Panc1 (cell line): ENCODE measurements at regions not wholly inside any gene's neighbourhood (a gene's known extent, or its start where the extent isn't known, plus 50 kb on each side); places are given as distances from the start of the nearest gene placed in this dataset.

Experiments used
- CTCF ChIP-seq: fragments of 450-650 bp; IDR thresholded peaks from 2 replicates; pipeline ENCODE4 v1.5.1; 2017; ENCODE audit warnings: mild to moderate bottlenecking
- POLR2AphosphoS5 ChIP-seq: IDR thresholded peaks from 2 replicates; pipeline ENCODE4 v1.6.1; 2012; ENCODE audit warnings: mild to moderate bottlenecking, low read depth, low read length, moderate library complexity
- REST ChIP-seq, 2 experiments: IDR thresholded peaks; 2 replicates each; pipeline ENCODE4 v1.6.1; 2011 to 2012; ENCODE audit warnings: low read depth in 2 of 2, control low read depth in 1 of 2, low read length in 1 of 2, mild to moderate bottlenecking in 1 of 2, moderate library complexity in 1 of 2; ENCODE audit not compliant: insufficient read depth in 1 of 2
- SIN3A ChIP-seq: IDR thresholded peaks from 2 replicates; pipeline ENCODE4 v1.6.1; 2012; ENCODE audit warnings: low read depth, mild to moderate bottlenecking, low read length, moderate library complexity, borderline replicate concordance; ENCODE audit not compliant: insufficient read depth
- TCF7L2 ChIP-seq: IDR thresholded peaks from 2 replicates; pipeline ENCODE4 v1.6.1; 2011; ENCODE audit warnings: mild to moderate bottlenecking, low read depth, low read length, inconsistent platforms

- TF ChIP-seq CTCF = no peak
- no peak for TF ChIP-seq REST (IDR thresholded peaks at IDR 0.05; ENCODE audit: insufficient read depth in 1 of 2, low read depth in 2 of 2, low read length in 1 of 2)
- no peak for TF ChIP-seq POLR2AphosphoS5
- no peak for TF ChIP-seq SIN3A
- TF ChIP-seq TCF7L2 = no peak
Observed at GRCh38 chr15:93823971-93824913, 407.1 kb upstream of the MCTP2 start.
